ENCODE measurements at regions not wholly inside any gene's neighbourhood (a gene's known extent, or its start where the extent isn't known, plus 50 kb on each side); places are given as distances from the start of the nearest gene placed in this dataset.

- TF ChIP-seq CTCF (IDR thresholded peaks at IDR 0.05; ENCODE audit: low read depth, low read length): no peak
Observed at GRCh38 chr5:5900350-5900749, 477.9 kb downstream of the ICE1 start.

GRCh38 chr5:5899716-5900115 is 477.2 kb downstream of the ICE1 start:
- TF ChIP-seq CTCF (IDR thresholded peaks at IDR 0.05; ENCODE audit: low read depth, low read length): no peak
- DNase-seq (ENCODE audit: extremely low read depth, low read depth): no peak

More at GRCh38 chr5:5900350-5900749, 477.9 kb downstream of the ICE1 start:
- DNase-seq (ENCODE audit: extremely low read depth, low read depth): no peak

GRCh38 chr5:5888284-5888683 is 465.8 kb downstream of the ICE1 start:
- DNase-seq (ENCODE audit: extremely low read depth, low read depth): no peak
- no peak for TF ChIP-seq CTCF (IDR thresholded peaks at IDR 0.05; ENCODE audit: low read depth, low read length)

- DNase-seq (ENCODE audit: extremely low read depth, low read depth): no peak
- no peak for TF ChIP-seq CTCF (IDR thresholded peaks at IDR 0.05; ENCODE audit: low read depth, low read length)
Observed at GRCh38 chr5:5887833-5888232, 465.4 kb downstream of the ICE1 start.

- no peak for DNase-seq (ENCODE audit: extremely low read depth, low read depth)
Observed at GRCh38 chr5:5886812-5887486, 464.5 kb downstream of the ICE1 start.

GRCh38 chr5:5886353-5886752 is 463.9 kb downstream of the ICE1 start:
- no peak for TF ChIP-seq CTCF (IDR thresholded peaks at IDR 0.05; ENCODE audit: low read depth, low read length)
- no peak for DNase-seq (ENCODE audit: extremely low read depth, low read depth)

More at GRCh38 chr5:5886812-5887486, 464.5 kb downstream of the ICE1 start:
- TF ChIP-seq CTCF (IDR thresholded peaks at IDR 0.05; ENCODE audit: low read depth, low read length): no peak

GRCh38 chr5:5885782-5886181 is 463.3 kb downstream of the ICE1 start:
- TF ChIP-seq CTCF (IDR thresholded peaks at IDR 0.05; ENCODE audit: low read depth, low read length): no peak
- DNase-seq (ENCODE audit: extremely low read depth, low read depth): no peak
